HFFc6 (cell line): ENCODE measurements at regions not wholly inside any gene's neighbourhood (a gene's known extent, or its start where the extent isn't known, plus 50 kb on each side); places are given as distances from the start of the nearest gene placed in this dataset.
"Not testable (repeated sequence)": the region's sequence is repeated elsewhere in the genome, so short reads cannot be mapped to it uniquely, and the experiment has no call there.

Experiments
- DNase-seq: peaks from one replicate; pipeline ENCODE4 v3.0.0-alpha.2; 2018
- H3K27ac Mint-ChIP-seq: 2 replicates; pipeline ENCODE4 v1.8.0; 2020; ENCODE audit warnings: mild to moderate bottlenecking, mixed read lengths
- H3K27me3 Mint-ChIP-seq: 2 replicates; pipeline ENCODE4 v1.8.0; 2021; ENCODE audit warnings: mild to moderate bottlenecking, moderate library complexity, mixed read lengths; ENCODE audit not compliant: insufficient read depth
- H3K36me3 Mint-ChIP-seq: 2 replicates; pipeline ENCODE4 v1.8.0; 2021; ENCODE audit warnings: low read depth, mixed read lengths
- H3K4me1 Mint-ChIP-seq: 2 replicates; pipeline ENCODE4 v1.8.0; 2020; ENCODE audit warnings: low read depth, mixed read lengths
- H3K4me3 Mint-ChIP-seq: 2 replicates; pipeline ENCODE4 v1.8.0; 2020; ENCODE audit warnings: mild to moderate bottlenecking, moderate library complexity, mixed read lengths
- H3K9me3 Mint-ChIP-seq: 2 replicates; pipeline ENCODE4 v1.8.0; 2020; ENCODE audit warnings: mild to moderate bottlenecking, mixed read lengths
- CTCF ChIP-seq: fragments of 200-600 bp; sonication (generic); IDR thresholded peaks from 2 replicates; pipeline ENCODE4 v1.5.0; 2021; ENCODE audit warnings: antibody characterized with exemption, mild to moderate bottlenecking

- DNase-seq: no peak
- TF ChIP-seq CTCF: no peak
- Mint-ChIP-seq H3K27me3 (no peaks in the 10 kb centered on the region), H3K4me3 (no peak overlapping the region), H3K9me3 (peaks cover 22% of the 10 kb centered on the region), H3K4me1 (no peaks in the 10 kb centered on the region), H3K36me3 (peaks cover 14% of the 10 kb centered on the region), H3K27ac (no peak overlapping the region)
These were observed 506.8 kb upstream of the SOX9 start for GRCh38 chr17:71613996-71614395.

GRCh38 chr17:71615820-71616219, 505.0 kb upstream of the SOX9 start:
- H3K4me1 Mint-ChIP-seq: no peaks in the 10 kb centered on the region
- no peak overlapping the region for H3K27ac Mint-ChIP-seq
- peaks cover 22% of the 10 kb centered on the region for H3K9me3 Mint-ChIP-seq
- H3K36me3 Mint-ChIP-seq: peaks cover 21% of the 10 kb centered on the region
- no peak overlapping the region for H3K4me3 Mint-ChIP-seq
- H3K27me3 Mint-ChIP-seq: no peaks in the 10 kb centered on the region
- DNase-seq: no peak
- TF ChIP-seq CTCF: no peak

GRCh38 chr17:71617767-71618166, 503.1 kb upstream of the SOX9 start:
- Mint-ChIP-seq H3K36me3 (peaks cover 21% of the 10 kb centered on the region), H3K9me3 (peaks cover 18% of the 10 kb centered on the region)
- not testable (repeated sequence) for DNase-seq, H3K27me3 Mint-ChIP-seq, H3K4me1 Mint-ChIP-seq, H3K4me3 Mint-ChIP-seq, H3K27ac Mint-ChIP-seq

- no peak for DNase-seq
- Mint-ChIP-seq H3K27me3 (no peaks in the 10 kb centered on the region), H3K4me1 (peaks cover 36% of the 10 kb centered on the region), H3K4me3 (no peak overlapping the region), H3K36me3 (peaks cover 5% of the 10 kb centered on the region; the same call in 1 of the 2 replicates), H3K9me3 (no peaks in the 10 kb centered on the region; the same call in 1 of the 2 replicates), H3K27ac (no peak overlapping the region)
- no peak for TF ChIP-seq CTCF
These were observed 495.5 kb upstream of the SOX9 start for GRCh38 chr17:71625330-71625729.

- Mint-ChIP-seq H3K27me3 (no peaks in the 10 kb centered on the region), H3K4me1 (peaks cover 66% of the 10 kb centered on the region), H3K9me3 (no peaks in the 10 kb centered on the region; the same call in 1 of the 2 replicates), H3K27ac (no peak overlapping the region), H3K4me3 (no peak overlapping the region), H3K36me3 (peaks cover 5% of the 10 kb centered on the region; the same call in 1 of the 2 replicates)
- DNase-seq: peak; percentile 18
- no peak for TF ChIP-seq CTCF
These were observed 492.5 kb upstream of the SOX9 start for GRCh38 chr17:71628306-71628705.

- H3K4me3 Mint-ChIP-seq: peak overlapping the region; percentile 84
- H3K27ac Mint-ChIP-seq: peak overlapping the region; percentile 59
- peaks cover 5% of the 10 kb centered on the region; the same call in 1 of the 2 replicates for H3K36me3 Mint-ChIP-seq
These were observed 489.3 kb upstream of the SOX9 start for GRCh38 chr17:71631483-71631882.

More at GRCh38 chr17:71631483-71631882, 489.3 kb upstream of the SOX9 start:
- no peak for TF ChIP-seq CTCF
- Mint-ChIP-seq H3K4me1 (peaks cover 83% of the 10 kb centered on the region), H3K9me3 (no peaks in the 10 kb centered on the region; the same call in 1 of the 2 replicates), H3K27me3 (no peaks in the 10 kb centered on the region)
- DNase-seq: peak; percentile 36
